H1 (cell line): ENCODE measurements at regions not wholly inside any gene's neighbourhood (a gene's known extent, or its start where the extent isn't known, plus 50 kb on each side); places are given as distances from the start of the nearest gene placed in this dataset.

Source experiments
- EGR1 ChIP-seq: IDR thresholded peaks from 2 replicates; pipeline ENCODE4 v1.6.1; 2011; ENCODE audit warnings: low read depth, low read length, borderline replicate concordance
- EP300 ChIP-seq, 2 experiments: IDR thresholded peaks; 1 replicate in 1 of 2; 2 replicates in 1 of 2; pipeline ENCODE4 v1.6.1; 2011 to 2012; ENCODE audit warnings: low read depth in 2 of 2, low read length in 2 of 2, mild to moderate bottlenecking in 2 of 2, borderline replicate concordance in 1 of 2, inconsistent platforms in 1 of 2, moderate library complexity in 1 of 2
- EZH2 ChIP-seq: fragments of 200-600 bp; sonication (generic); IDR thresholded peaks from 2 replicates; pipeline ENCODE4 v1.7.1; 2012; ENCODE audit warnings: low read depth, mild to moderate bottlenecking, moderate library complexity, low read length, inconsistent platforms; ENCODE audit not compliant: severe bottlenecking
- POLR2A ChIP-seq, 2 experiments: IDR thresholded peaks; 1 replicate in 1 of 2; 2 replicates in 1 of 2; pipeline ENCODE4 v1.6.1; 2011; ENCODE audit warnings: low read depth in 2 of 2, low read length in 2 of 2, mild to moderate bottlenecking in 2 of 2; ENCODE audit errors: control extremely low read depth in 1 of 2
- RAD21 ChIP-seq, 2 experiments: IDR thresholded peaks in 1 of 2; conservative IDR thresholded peaks in 1 of 2; 2 replicates each; pipeline ENCODE4 v1.6.1; 2011; ENCODE audit warnings: low read depth in 2 of 2, low read length in 2 of 2, improper control_type of control experiment in 1 of 2, inconsistent platforms in 1 of 2, mild to moderate bottlenecking in 1 of 2, moderate library complexity in 1 of 2
- RFX5 ChIP-seq: IDR thresholded peaks from 2 replicates; pipeline ENCODE4 v1.6.1; 2011; ENCODE audit warnings: low read depth, low read length, improper control_type of control experiment, borderline replicate concordance
- RNF2 ChIP-seq: fragments of 200-900, 300-1000 bp; sonication (generic); IDR thresholded peaks from 2 replicates; pipeline ENCODE4 v1.7.1; 2016; ENCODE audit warnings: borderline replicate concordance, low read depth, mild to moderate bottlenecking, antibody characterized with exemption, low read length; ENCODE audit not compliant: poor library complexity, severe bottlenecking; ENCODE audit errors: missing control alignments
- SP1 ChIP-seq: IDR thresholded peaks from 2 replicates; pipeline ENCODE4 v1.6.1; 2011; ENCODE audit warnings: low read depth, low read length
- SRF ChIP-seq: IDR thresholded peaks from 2 replicates; pipeline ENCODE4 v1.6.1; 2011; ENCODE audit warnings: mild to moderate bottlenecking, low read depth, low read length, moderate library complexity
- ZNF274 ChIP-seq: IDR thresholded peaks from 2 replicates; pipeline ENCODE4 v1.7.0; 2012; ENCODE audit warnings: low read length, borderline replicate concordance; ENCODE audit errors: extremely low read depth
- TF ChIP-seq, protein P1 (sequence below): IDR thresholded peaks from 2 replicates; pipeline ENCODE4 v1.6.1; 2011; ENCODE audit warnings: low read length, improper control_type of control experiment
- TF ChIP-seq, protein P2 (sequence below): IDR thresholded peaks from 2 replicates; pipeline ENCODE4 v1.6.1; 2012; ENCODE audit warnings: inconsistent platforms
- TF ChIP-seq, protein P3 (sequence below), 3 experiments: IDR thresholded peaks; 1 replicate in 2 of 3; 2 replicates in 1 of 3; pipeline versions ENCODE4 v1.5.1 to v1.6.1; 2011; ENCODE audit warnings: low read length in 3 of 3, mild to moderate bottlenecking in 3 of 3, inconsistent platforms in 2 of 3, low read depth in 1 of 3, moderate library complexity in 1 of 3; ENCODE audit not compliant: insufficient read depth in 1 of 3; ENCODE audit errors: control extremely low read depth in 1 of 3

DNA sequence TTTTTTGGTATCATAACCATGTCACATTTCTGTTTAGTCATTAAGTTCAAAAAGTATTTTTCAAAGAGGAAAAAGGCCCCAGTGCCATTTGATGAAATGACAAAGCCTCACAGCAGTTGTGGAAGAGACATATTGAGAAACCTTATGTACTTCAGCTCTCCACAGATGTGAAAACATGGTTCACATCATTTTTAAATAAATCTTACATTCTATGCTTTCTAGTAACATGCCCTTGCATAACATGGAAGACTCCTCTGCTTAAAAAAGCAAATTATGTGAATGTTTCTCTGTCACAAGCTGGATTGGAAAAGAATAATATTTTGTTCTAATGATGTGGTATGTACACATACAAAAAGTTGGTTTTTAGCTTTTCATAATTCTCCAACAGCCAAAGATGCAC is 934.1 kb downstream of the NLGN4Y start:
- TF ChIP-seq, protein P1, sequence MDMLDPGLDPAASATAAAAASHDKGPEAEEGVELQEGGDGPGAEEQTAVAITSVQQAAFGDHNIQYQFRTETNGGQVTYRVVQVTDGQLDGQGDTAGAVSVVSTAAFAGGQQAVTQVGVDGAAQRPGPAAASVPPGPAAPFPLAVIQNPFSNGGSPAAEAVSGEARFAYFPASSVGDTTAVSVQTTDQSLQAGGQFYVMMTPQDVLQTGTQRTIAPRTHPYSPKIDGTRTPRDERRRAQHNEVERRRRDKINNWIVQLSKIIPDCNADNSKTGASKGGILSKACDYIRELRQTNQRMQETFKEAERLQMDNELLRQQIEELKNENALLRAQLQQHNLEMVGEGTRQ, result no peak
- TF ChIP-seq EZH2 (no peak), RNF2 (no peak), POLR2A (IDR thresholded peaks at IDR 0.05; ENCODE audit: control extremely low read depth in 1 of 2, low read depth in 2 of 2, low read length in 2 of 2) (no peak), SRF (no peak), SP1 (no peak), RAD21 (IDR thresholded peaks at IDR 0.05 in 1 of 2, conservative IDR thresholded peaks at IDR 0.05 in 1 of 2; ENCODE audit: low read depth in 2 of 2, low read length in 2 of 2) (no peak), EP300 (IDR thresholded peaks at IDR 0.05; ENCODE audit: borderline replicate concordance in 1 of 2, low read depth in 2 of 2, low read length in 2 of 2) (no peak), ZNF274 (no peak), EGR1 (no peak), RFX5 (no peak)
- TF ChIP-seq, protein P2, sequence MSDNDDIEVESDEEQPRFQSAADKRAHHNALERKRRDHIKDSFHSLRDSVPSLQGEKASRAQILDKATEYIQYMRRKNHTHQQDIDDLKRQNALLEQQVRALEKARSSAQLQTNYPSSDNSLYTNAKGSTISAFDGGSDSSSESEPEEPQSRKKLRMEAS, result no peak
- TF ChIP-seq, protein P3, sequence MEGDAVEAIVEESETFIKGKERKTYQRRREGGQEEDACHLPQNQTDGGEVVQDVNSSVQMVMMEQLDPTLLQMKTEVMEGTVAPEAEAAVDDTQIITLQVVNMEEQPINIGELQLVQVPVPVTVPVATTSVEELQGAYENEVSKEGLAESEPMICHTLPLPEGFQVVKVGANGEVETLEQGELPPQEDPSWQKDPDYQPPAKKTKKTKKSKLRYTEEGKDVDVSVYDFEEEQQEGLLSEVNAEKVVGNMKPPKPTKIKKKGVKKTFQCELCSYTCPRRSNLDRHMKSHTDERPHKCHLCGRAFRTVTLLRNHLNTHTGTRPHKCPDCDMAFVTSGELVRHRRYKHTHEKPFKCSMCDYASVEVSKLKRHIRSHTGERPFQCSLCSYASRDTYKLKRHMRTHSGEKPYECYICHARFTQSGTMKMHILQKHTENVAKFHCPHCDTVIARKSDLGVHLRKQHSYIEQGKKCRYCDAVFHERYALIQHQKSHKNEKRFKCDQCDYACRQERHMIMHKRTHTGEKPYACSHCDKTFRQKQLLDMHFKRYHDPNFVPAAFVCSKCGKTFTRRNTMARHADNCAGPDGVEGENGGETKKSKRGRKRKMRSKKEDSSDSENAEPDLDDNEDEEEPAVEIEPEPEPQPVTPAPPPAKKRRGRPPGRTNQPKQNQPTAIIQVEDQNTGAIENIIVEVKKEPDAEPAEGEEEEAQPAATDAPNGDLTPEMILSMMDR (IDR thresholded peaks at IDR 0.05; ENCODE audit: control extremely low read depth in 1 of 3, insufficient read depth in 1 of 3, low read depth in 1 of 3, low read length in 3 of 3), result no peak
